Gastroesophageal sphincter (tissue), 3 donors: ENCODE measurements at regions not wholly inside any gene's neighbourhood (a gene's known extent, or its start where the extent isn't known, plus 50 kb on each side); places are given as distances from the start of the nearest gene placed in this dataset.

ENCODE experiments used
- CTCF ChIP-seq, 4 experiments: fragments of 200-600 bp in 2 of 4; fragments of 450-650 bp in 2 of 4; sonication (generic) in 1 of 4; IDR thresholded peaks; one replicate each; pipeline ENCODE4 v1.5.1; 2017 to 2019; ENCODE audit warnings: antibody characterized with exemption in 4 of 4, mild to moderate bottlenecking in 2 of 4, moderate library complexity in 2 of 4
- POLR2A ChIP-seq, 2 donors: fragments of 450-650 bp; IDR thresholded peaks; one replicate each; pipeline ENCODE4 v1.6.1; 2017; ENCODE audit warnings: antibody characterized with exemption in 2 of 2, mild to moderate bottlenecking in 2 of 2, moderate library complexity in 1 of 2
- POLR2AphosphoS5 ChIP-seq: sonication (generic); formaldehyde crosslinking; IDR thresholded peaks from one replicate; pipeline ENCODE4 v1.6.1; 2017; ENCODE audit warnings: antibody characterized with exemption

- no peak for TF ChIP-seq CTCF (IDR thresholded peaks at IDR 0.05)
- TF ChIP-seq POLR2AphosphoS5: no peak
- no peak for TF ChIP-seq POLR2A (IDR thresholded peaks at IDR 0.05)
Observed at GRCh38 chr11:39570526-39570925, 1888.9 kb downstream of the LRRC4C start.
